Mucosa of rectum (tissue), 2 donors: ENCODE measurements at regions not wholly inside any gene's neighbourhood (a gene's known extent, or its start where the extent isn't known, plus 50 kb on each side); places are given as distances from the start of the nearest gene placed in this dataset.

Source experiments
- H3K27ac ChIP-seq, 2 donors: one replicate each; pipeline ENCODE4 v1.7.0; 2013; ENCODE audit warnings: inconsistent platforms in 2 of 2, low read depth in 2 of 2, low read length in 2 of 2
- H3K27me3 ChIP-seq, 2 donors: one replicate each; pipeline ENCODE4 v1.7.0; 2013; ENCODE audit warnings: low read length in 2 of 2; ENCODE audit not compliant: control insufficient read depth in 2 of 2, insufficient read depth in 2 of 2
- H3K36me3 ChIP-seq, 2 donors: one replicate each; pipeline ENCODE4 v1.7.0; 2013; ENCODE audit warnings: low read length in 2 of 2; ENCODE audit not compliant: control insufficient read depth in 2 of 2, insufficient read depth in 2 of 2
- H3K4me1 ChIP-seq, 2 donors: one replicate each; pipeline ENCODE4 v1.7.0; 2013; ENCODE audit warnings: low read length in 2 of 2, mild to moderate bottlenecking in 1 of 2; ENCODE audit not compliant: control insufficient read depth in 2 of 2, insufficient read depth in 2 of 2
- H3K4me3 ChIP-seq, 2 donors: one replicate each; pipeline ENCODE4 v1.7.0; 2013; ENCODE audit warnings: low read length in 2 of 2
- H3K9ac ChIP-seq, 2 donors: one replicate each; pipeline ENCODE4 v1.7.0; 2013; ENCODE audit warnings: low read length in 2 of 2, low read depth in 1 of 2, mild to moderate bottlenecking in 1 of 2
- H3K9me3 ChIP-seq, 2 donors: one replicate each; pipeline ENCODE4 v1.7.0; 2013; ENCODE audit warnings: low read length in 2 of 2; ENCODE audit not compliant: control insufficient read depth in 2 of 2
- donor health status: healthy.
- donor health status: Normal muscosa, but diverticular disease.

GRCh38 chr3:72097053-72097452, 312.1 kb upstream of the PROK2 start:
- peaks cover 2 to 11% of the 10 kb centered on the region in 2 donors for H3K27me3 ChIP-seq
- H3K27ac ChIP-seq: no peak overlapping the region
- peaks cover 10 to 14% of the 10 kb centered on the region in 2 donors for H3K4me1 ChIP-seq
- no peaks in the 10 kb centered on the region for H3K36me3 ChIP-seq
- no peak overlapping the region for H3K4me3 ChIP-seq
- no peak overlapping the region for H3K9ac ChIP-seq
- H3K9me3 ChIP-seq: no peaks in the 10 kb centered on the region

DNA sequence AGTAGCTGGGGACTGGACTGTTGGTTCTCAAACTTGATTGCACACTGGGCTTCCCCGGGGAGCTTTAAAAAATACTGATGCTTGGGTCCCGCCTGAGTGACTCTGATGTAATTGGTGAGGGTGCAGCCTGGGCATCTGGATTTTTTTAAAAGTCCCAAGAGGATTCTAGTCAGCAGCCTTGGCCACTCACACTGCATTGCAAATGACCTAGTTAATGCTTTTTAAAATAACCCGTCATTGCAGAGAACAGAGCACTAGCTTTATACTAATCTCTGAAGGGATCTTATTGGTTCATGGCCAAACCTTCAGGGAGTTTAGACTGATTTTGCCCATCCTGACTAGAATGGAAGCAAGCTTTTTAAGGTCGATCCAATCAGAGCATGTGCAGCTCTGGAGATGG, 310.6 kb upstream of the PROK2 start:
- Histone ChIP-seq H3K36me3 (no peaks in the 10 kb centered on the region), H3K4me1 (peaks cover 0 to 4% of the 10 kb centered on the region in 2 donors), H3K27me3 (peaks cover 0 to 2% of the 10 kb centered on the region in 2 donors), H3K27ac (no peak overlapping the region), H3K9me3 (no peaks in the 10 kb centered on the region), H3K4me3 (no peak overlapping the region), H3K9ac (no peak overlapping the region)

DNA sequence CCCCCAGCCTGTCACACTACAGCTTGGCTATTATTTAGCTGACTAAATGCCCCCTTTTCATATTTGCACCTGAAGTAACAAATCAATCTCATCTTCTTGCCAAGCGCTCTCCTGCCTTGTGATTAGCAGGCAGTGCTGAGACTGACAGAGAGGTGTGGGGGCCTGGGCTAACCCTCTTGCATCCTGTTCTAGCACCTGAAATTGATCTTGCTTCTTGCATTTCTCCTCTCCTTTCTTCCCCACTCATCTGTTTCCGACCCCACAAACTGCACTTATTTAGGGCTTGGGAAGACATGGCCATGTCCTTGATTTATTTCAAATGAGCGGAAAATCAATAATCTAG, 309.0 kb upstream of the PROK2 start:
- no peaks in the 10 kb centered on the region for H3K27me3 ChIP-seq
- H3K9ac ChIP-seq: no peak overlapping the region
- H3K9me3 ChIP-seq: no peaks in the 10 kb centered on the region
- no peak overlapping the region for H3K4me3 ChIP-seq
- H3K27ac ChIP-seq: no peak overlapping the region
- H3K36me3 ChIP-seq: no peaks in the 10 kb centered on the region
- H3K4me1 ChIP-seq: no peaks in the 10 kb centered on the region

DNA sequence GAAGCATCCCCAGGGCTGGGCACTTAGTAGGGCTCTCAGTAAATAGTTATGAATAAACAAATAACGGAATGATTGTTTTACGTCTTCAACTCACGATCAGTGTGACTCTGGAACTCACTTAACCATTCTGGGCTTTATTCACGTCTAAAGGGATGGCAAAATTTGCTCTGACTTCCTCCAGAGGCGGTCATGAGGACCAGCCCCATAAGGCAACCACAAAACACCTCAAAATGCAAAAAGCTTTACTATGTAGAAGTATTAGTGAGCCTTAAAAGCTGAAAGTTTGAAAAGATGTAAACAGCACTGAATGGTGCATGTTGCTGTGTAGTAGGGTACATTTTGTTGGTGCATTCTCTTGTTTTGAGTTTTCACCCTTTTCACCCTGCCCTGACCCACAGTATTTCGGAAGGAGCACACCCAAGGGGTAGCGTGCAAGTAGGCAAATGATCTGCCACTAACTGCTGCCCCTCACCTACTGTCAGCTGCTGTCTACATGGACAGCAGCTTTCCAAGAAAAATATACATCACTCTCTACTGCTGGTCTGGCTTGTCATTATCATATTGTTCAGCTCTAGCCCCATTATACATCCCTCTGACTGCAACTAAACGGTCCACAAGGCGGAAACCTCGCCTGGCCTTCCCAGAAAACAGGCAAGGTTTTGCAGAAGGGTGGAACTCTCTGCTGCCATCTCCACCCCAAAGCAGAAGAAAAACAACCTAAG, 308.5 kb upstream of the PROK2 start:
- H3K4me3 ChIP-seq: no peak overlapping the region
- no peaks in the 10 kb centered on the region for H3K9me3 ChIP-seq
- no peaks in the 10 kb centered on the region for H3K4me1 ChIP-seq

DNA sequence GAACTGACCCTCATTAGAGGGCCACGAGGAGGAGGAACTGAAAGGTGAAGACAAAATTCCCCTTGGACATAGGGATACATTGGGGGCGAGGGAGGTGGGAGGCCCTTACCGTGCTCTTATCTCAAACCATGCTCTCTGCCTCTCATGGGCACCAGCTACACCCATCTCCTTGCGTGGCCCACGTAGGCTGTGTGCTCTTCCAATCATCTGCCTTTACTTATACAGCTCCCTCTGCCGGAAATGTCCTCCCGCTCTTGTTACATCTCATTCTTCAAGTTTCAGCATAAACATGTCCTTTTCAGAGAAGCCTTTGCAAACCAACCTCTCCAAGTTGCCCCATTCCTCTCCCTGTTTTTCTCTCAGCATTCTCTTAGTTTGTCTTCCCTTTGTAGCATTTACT, 307.8 kb upstream of the PROK2 start:
- Histone ChIP-seq H3K9ac (no peak overlapping the region), H3K36me3 (no peaks in the 10 kb centered on the region), H3K4me1 (no peaks in the 10 kb centered on the region), H3K27ac (no peak overlapping the region), H3K27me3 (no peaks in the 10 kb centered on the region), H3K4me3 (no peak overlapping the region), H3K9me3 (no peaks in the 10 kb centered on the region)

More for the DNA sequence above, 308.5 kb upstream of the PROK2 start:
- H3K36me3 ChIP-seq: no peaks in the 10 kb centered on the region
- H3K27ac ChIP-seq: no peak overlapping the region
- no peaks in the 10 kb centered on the region for H3K27me3 ChIP-seq
- H3K9ac ChIP-seq: no peak overlapping the region

DNA sequence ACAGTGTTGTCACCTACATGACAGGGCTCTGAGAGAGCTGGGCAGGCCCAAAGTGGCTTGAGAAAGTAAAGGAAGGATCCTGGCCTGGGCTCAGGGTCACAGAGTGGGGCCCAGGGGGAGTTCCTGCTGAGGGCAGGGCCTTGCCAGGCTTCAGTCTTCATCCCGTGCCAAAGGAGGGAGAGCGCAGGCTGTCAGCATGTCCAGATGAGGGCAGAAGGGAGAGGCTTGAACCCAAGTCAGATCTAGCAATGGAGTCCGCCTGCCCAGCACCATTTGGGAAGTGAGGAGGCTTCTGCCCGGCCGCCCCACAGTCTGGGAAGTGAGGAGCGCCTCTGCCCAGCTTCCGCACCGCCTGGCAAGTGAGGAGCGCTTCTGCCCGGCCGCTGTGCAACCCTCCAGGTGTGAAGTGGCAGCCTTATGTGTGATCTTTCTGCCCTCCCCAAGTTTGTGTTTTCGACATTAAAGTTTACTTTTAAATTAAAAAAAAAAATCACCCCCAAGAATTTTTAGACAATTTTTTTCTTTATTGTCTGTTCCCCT, 303.6 kb upstream of the PROK2 start:
- Histone ChIP-seq H3K36me3 (no peaks in the 10 kb centered on the region), H3K27me3 (no peaks in the 10 kb centered on the region), H3K4me1 (no peaks in the 10 kb centered on the region), H3K27ac (no peak overlapping the region), H3K9me3 (no peaks in the 10 kb centered on the region), H3K4me3 (no peak overlapping the region), H3K9ac (no peak overlapping the region)

GRCh38 chr3:72087420-72087819, 302.5 kb upstream of the PROK2 start:
- H3K36me3 ChIP-seq: no peaks in the 10 kb centered on the region

DNA sequence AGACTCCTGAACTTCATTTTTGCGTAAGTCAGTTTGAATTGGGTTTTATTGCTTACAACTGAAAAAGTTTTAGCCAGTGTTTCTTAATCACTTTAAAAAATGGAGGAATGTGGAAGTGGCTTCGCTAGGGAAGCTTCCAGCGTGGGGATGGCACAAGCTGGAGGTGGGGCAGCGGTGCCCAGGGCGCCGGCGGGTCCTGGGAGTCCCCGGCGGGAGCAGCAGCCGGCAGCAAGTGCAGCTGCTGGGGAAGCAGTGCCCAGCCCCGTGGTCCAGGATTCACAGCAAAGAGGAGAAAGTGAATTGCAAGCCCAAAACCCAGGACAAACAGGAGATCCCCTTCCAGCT, 301.8 kb upstream of the PROK2 start:
- no peaks in the 10 kb centered on the region for H3K27me3 ChIP-seq
- no peaks in the 10 kb centered on the region for H3K9me3 ChIP-seq
- no peak overlapping the region for H3K9ac ChIP-seq
- no peak overlapping the region for H3K4me3 ChIP-seq
- peaks cover 4 to 10% of the 10 kb centered on the region in 2 donors for H3K4me1 ChIP-seq
- no peaks in the 10 kb centered on the region for H3K36me3 ChIP-seq
- no peak overlapping the region for H3K27ac ChIP-seq

More at GRCh38 chr3:72087420-72087819, 302.5 kb upstream of the PROK2 start:
- H3K9ac ChIP-seq: no peak overlapping the region
- H3K4me3 ChIP-seq: no peak overlapping the region
- peaks cover 0 to 4% of the 10 kb centered on the region in 2 donors for H3K4me1 ChIP-seq
- H3K27me3 ChIP-seq: no peaks in the 10 kb centered on the region
- no peak overlapping the region for H3K27ac ChIP-seq
- no peaks in the 10 kb centered on the region for H3K9me3 ChIP-seq

- no peak overlapping the region for H3K9ac ChIP-seq
These were observed 301.2 kb upstream of the PROK2 start for GRCh38 chr3:72086042-72086742.

DNA sequence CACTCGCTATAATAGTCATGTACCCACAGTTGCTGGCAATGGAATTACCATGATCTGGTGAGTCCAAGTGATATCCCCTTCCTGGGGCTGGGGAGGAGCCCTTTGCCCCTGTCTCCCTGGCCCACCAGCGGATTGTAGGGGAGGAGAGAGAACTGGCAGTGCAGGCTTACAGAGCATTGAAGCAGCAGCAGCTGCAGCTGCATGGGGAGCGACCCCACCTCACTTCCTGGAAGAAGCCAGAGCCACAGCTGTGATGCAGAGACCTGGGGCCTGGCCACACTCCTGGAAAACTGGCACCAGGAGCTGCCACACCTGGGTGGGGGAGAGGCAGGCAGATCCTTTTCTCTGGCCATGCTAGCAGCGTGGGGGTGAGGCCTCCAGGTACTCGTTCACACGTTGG, 300.1 kb upstream of the PROK2 start:
- Histone ChIP-seq H3K9ac (no peak overlapping the region), H3K9me3 (no peaks in the 10 kb centered on the region), H3K36me3 (no peaks in the 10 kb centered on the region), H3K27ac (no peak overlapping the region), H3K4me3 (no peak overlapping the region), H3K4me1 (peaks cover 4 to 10% of the 10 kb centered on the region in 2 donors), H3K27me3 (no peaks in the 10 kb centered on the region)

More at GRCh38 chr3:72086042-72086742, 301.2 kb upstream of the PROK2 start:
- Histone ChIP-seq H3K4me1 (peaks cover 4 to 10% of the 10 kb centered on the region in 2 donors), H3K4me3 (no peak overlapping the region), H3K9me3 (no peaks in the 10 kb centered on the region), H3K27ac (no peak overlapping the region), H3K36me3 (no peaks in the 10 kb centered on the region), H3K27me3 (no peaks in the 10 kb centered on the region)
